ENCODE measurements at regions not wholly inside any gene's neighbourhood (a gene's known extent, or its start where the extent isn't known, plus 50 kb on each side); places are given as distances from the start of the nearest gene placed in this dataset.

- Mint-ChIP-seq H3K9me3 (ENCODE audit: unreplicated experiment) (no peaks in the 10 kb centered on the region), H3K27me3 (ENCODE audit: unreplicated experiment) (no peaks in the 10 kb centered on the region), H3K4me3 (ENCODE audit: unreplicated experiment) (no peak overlapping the region), H3K36me3 (ENCODE audit: unreplicated experiment) (peaks cover 11% of the 10 kb centered on the region), H3K27ac (ENCODE audit: unreplicated experiment) (no peak overlapping the region), H3K4me1 (ENCODE audit: low read depth, unreplicated experiment) (no peaks in the 10 kb centered on the region)
- TF ChIP-seq CTCF (IDR thresholded peaks at IDR 0.05; ENCODE audit: partially characterized antibody, unreplicated experiment), result no peak
- no peak for DNase-seq
These were observed 210.4 kb upstream of the ZBTB20 start for GRCh38 chr3:115357456-115357855.

GRCh38 chr3:115359536-115359935 lies 212.4 kb upstream of the ZBTB20 start:
- H3K27ac Mint-ChIP-seq (ENCODE audit: unreplicated experiment), result no peak overlapping the region
- H3K4me1 Mint-ChIP-seq (ENCODE audit: low read depth, unreplicated experiment), result no peaks in the 10 kb centered on the region

GRCh38 chr3:115361806-115362205 lies 214.7 kb upstream of the ZBTB20 start:
- no peaks in the 10 kb centered on the region for H3K36me3 Mint-ChIP-seq (ENCODE audit: unreplicated experiment)
- H3K4me3 Mint-ChIP-seq (ENCODE audit: unreplicated experiment), result no peak overlapping the region
- H3K4me1 Mint-ChIP-seq (ENCODE audit: low read depth, unreplicated experiment), result no peaks in the 10 kb centered on the region
- DNase-seq, result no peak
- H3K27me3 Mint-ChIP-seq (ENCODE audit: unreplicated experiment), result no peaks in the 10 kb centered on the region
- H3K9me3 Mint-ChIP-seq (ENCODE audit: unreplicated experiment), result no peaks in the 10 kb centered on the region
- H3K27ac Mint-ChIP-seq (ENCODE audit: unreplicated experiment), result no peak overlapping the region
- no peak for TF ChIP-seq CTCF (IDR thresholded peaks at IDR 0.05; ENCODE audit: partially characterized antibody, unreplicated experiment)

More at GRCh38 chr3:115359536-115359935, 212.4 kb upstream of the ZBTB20 start:
- Mint-ChIP-seq H3K4me3 (ENCODE audit: unreplicated experiment) (no peak overlapping the region), H3K27me3 (ENCODE audit: unreplicated experiment) (no peaks in the 10 kb centered on the region), H3K36me3 (ENCODE audit: unreplicated experiment) (peaks cover 11% of the 10 kb centered on the region), H3K9me3 (ENCODE audit: unreplicated experiment) (no peaks in the 10 kb centered on the region)
- no peak for TF ChIP-seq CTCF (IDR thresholded peaks at IDR 0.05; ENCODE audit: partially characterized antibody, unreplicated experiment)
- no peak for DNase-seq

GRCh38 chr3:115363071-115363470 lies 216.0 kb upstream of the ZBTB20 start:
- no peak overlapping the region for H3K4me3 Mint-ChIP-seq (ENCODE audit: unreplicated experiment)
- no peaks in the 10 kb centered on the region for H3K9me3 Mint-ChIP-seq (ENCODE audit: unreplicated experiment)
- no peak for DNase-seq
- H3K36me3 Mint-ChIP-seq (ENCODE audit: unreplicated experiment), result no peaks in the 10 kb centered on the region
- no peaks in the 10 kb centered on the region for H3K4me1 Mint-ChIP-seq (ENCODE audit: low read depth, unreplicated experiment)
- no peak overlapping the region for H3K27ac Mint-ChIP-seq (ENCODE audit: unreplicated experiment)
- no peak for TF ChIP-seq CTCF (IDR thresholded peaks at IDR 0.05; ENCODE audit: partially characterized antibody, unreplicated experiment)
- H3K27me3 Mint-ChIP-seq (ENCODE audit: unreplicated experiment), result no peaks in the 10 kb centered on the region

GRCh38 chr3:115369021-115369420 lies 221.9 kb upstream of the ZBTB20 start:
- Mint-ChIP-seq H3K4me1 (ENCODE audit: low read depth, unreplicated experiment) (no peaks in the 10 kb centered on the region), H3K4me3 (ENCODE audit: unreplicated experiment) (no peak overlapping the region)

More at GRCh38 chr3:115369021-115369420, 221.9 kb upstream of the ZBTB20 start:
- DNase-seq, result no peak
- H3K27me3 Mint-ChIP-seq (ENCODE audit: unreplicated experiment), result no peaks in the 10 kb centered on the region
- no peaks in the 10 kb centered on the region for H3K36me3 Mint-ChIP-seq (ENCODE audit: unreplicated experiment)
- H3K9me3 Mint-ChIP-seq (ENCODE audit: unreplicated experiment), result no peaks in the 10 kb centered on the region
- H3K27ac Mint-ChIP-seq (ENCODE audit: unreplicated experiment), result no peak overlapping the region
- no peak for TF ChIP-seq CTCF (IDR thresholded peaks at IDR 0.05; ENCODE audit: partially characterized antibody, unreplicated experiment)
